ENCODE measurements at regions not wholly inside any gene's neighbourhood (a gene's known extent, or its start where the extent isn't known, plus 50 kb on each side); places are given as distances from the start of the nearest gene placed in this dataset.

GRCh38 chr14:81849714-81850113, 316.1 kb upstream of the SEL1L start:
- no peak for DNase-seq

- DNase-seq: no peak
Observed at GRCh38 chr14:81855007-81855406, 321.4 kb upstream of the SEL1L start.

- DNase-seq: no peak
Observed at GRCh38 chr14:81859046-81859445, 325.4 kb upstream of the SEL1L start.

- no peak for DNase-seq
Observed at GRCh38 chr14:81868172-81868571, 334.5 kb upstream of the SEL1L start.

GRCh38 chr14:81871706-81872105, 338.1 kb upstream of the SEL1L start:
- DNase-seq: no peak

- DNase-seq: no peak
Observed at GRCh38 chr14:81884382-81884781, 350.7 kb upstream of the SEL1L start.

- DNase-seq: no peak
Observed at GRCh38 chr14:81886588-81886987, 352.9 kb upstream of the SEL1L start.

- DNase-seq: no peak
Observed at GRCh38 chr14:81889529-81889928, 355.9 kb upstream of the SEL1L start.

- DNase-seq: no peak
Observed at GRCh38 chr14:81890020-81890419, 356.4 kb upstream of the SEL1L start.

- DNase-seq: no peak
Observed at GRCh38 chr14:81903477-81903876, 369.8 kb upstream of the SEL1L start.

- DNase-seq: no peak
Observed at GRCh38 chr14:81927070-81927469, 393.4 kb upstream of the SEL1L start.

GRCh38 chr14:81931828-81932227, 398.2 kb upstream of the SEL1L start:
- no peak for DNase-seq

GRCh38 chr14:81936348-81936747, 402.7 kb upstream of the SEL1L start:
- no peak for DNase-seq

GRCh38 chr14:81936902-81937301, 403.2 kb upstream of the SEL1L start:
- no peak for DNase-seq

GRCh38 chr14:81938341-81938740, 404.7 kb upstream of the SEL1L start:
- no peak for DNase-seq

GRCh38 chr14:81940651-81941050, 407.0 kb upstream of the SEL1L start:
- no peak for DNase-seq

GRCh38 chr14:81942071-81942470, 408.4 kb upstream of the SEL1L start:
- no peak for DNase-seq

- no peak for DNase-seq
Observed at GRCh38 chr14:81946375-81946774, 412.7 kb upstream of the SEL1L start.

- no peak for DNase-seq
Observed at GRCh38 chr14:81946834-81947798, 413.5 kb upstream of the SEL1L start.

GRCh38 chr14:81952917-81953316, 419.3 kb upstream of the SEL1L start:
- no peak for DNase-seq

GRCh38 chr14:81953419-81953818, 419.8 kb upstream of the SEL1L start:
- DNase-seq: no peak

GRCh38 chr14:81955123-81955522, 421.5 kb upstream of the SEL1L start:
- DNase-seq: no peak

- no peak for DNase-seq
Observed at GRCh38 chr14:81960781-81961180, 427.1 kb upstream of the SEL1L start.

- no peak for DNase-seq
Observed at GRCh38 chr14:81963846-81964245, 430.2 kb upstream of the SEL1L start.

GRCh38 chr14:81970307-81970706, 436.7 kb upstream of the SEL1L start:
- DNase-seq: no peak

Measured in kidney glomerular epithelial cell (primary cell).